ENCODE measurements at regions not wholly inside any gene's neighbourhood (a gene's known extent, or its start where the extent isn't known, plus 50 kb on each side); places are given as distances from the start of the nearest gene placed in this dataset.
"Not testable (repeated sequence)": the region's sequence is repeated elsewhere in the genome, so short reads cannot be mapped to it uniquely, and the experiment has no call there.

DNA sequence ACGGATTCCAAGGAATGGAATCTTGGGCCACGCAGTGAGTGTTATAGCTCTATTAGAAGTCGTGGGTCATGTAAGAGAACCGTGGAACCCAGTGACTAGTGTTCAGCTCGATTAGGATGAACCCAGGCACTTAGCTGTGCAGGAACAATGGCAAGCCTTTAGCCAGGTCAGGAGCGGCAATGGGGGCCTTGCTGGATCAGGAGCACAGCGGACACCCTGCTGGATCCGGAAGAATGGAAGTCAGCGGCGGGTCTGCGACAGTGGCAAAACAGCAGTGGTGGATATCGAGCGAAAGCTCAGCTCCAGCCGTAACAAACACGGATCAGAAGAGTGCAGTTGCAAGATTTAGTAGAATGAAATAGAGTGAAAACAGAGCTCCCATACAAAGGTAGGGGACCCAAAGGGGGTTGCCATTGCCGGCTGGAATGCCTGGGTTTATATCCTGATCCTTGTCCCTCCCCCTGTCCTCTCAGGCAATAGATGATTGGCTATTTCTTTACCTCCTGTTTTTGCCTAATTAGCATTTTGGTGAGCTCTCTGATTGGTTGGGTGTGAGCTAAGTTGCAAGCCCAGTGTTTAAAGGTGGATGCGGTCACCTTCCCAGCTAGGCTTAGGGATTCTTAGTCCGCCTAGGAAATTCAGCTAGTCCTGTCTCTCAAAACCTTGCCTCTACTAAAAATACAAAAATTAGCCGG lies 618.3 kb upstream of the CBLB start:
- DNase-seq, result not testable (repeated sequence)

- DNase-seq, result no peak
Observed at GRCh38 chr3:106488331-106488730, 619.5 kb upstream of the CBLB start.

- DNase-seq, result no peak
Observed at GRCh38 chr3:106491796-106492195, 623.0 kb upstream of the CBLB start.

GRCh38 chr3:106508331-106508893 lies 639.6 kb upstream of the CBLB start:
- DNase-seq, result no peak

- DNase-seq, result no peak
Observed at GRCh38 chr3:106510206-106510605, 641.4 kb upstream of the CBLB start.

- no peak for DNase-seq
Observed at GRCh38 chr3:106512846-106513245, 644.0 kb upstream of the CBLB start.

DNA sequence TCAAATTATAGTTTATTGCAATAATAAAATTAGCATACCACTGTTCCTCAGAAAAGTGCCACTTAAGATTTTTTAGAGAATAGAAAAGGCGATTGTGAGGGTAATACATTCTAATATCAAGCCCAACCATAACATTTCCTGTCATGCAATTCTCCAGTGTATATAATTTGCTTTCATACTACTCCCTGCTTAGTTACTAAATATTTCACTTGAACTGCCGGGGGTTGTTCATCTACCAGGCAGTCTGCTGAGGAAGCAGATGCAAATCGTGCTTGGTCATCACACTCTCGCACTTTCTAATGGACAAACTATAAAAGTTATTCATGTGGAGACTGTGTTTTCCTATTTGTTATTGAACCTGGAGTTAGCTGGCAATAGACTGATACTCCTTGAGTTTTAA lies 645.6 kb upstream of the CBLB start:
- DNase-seq, result no peak

DNA sequence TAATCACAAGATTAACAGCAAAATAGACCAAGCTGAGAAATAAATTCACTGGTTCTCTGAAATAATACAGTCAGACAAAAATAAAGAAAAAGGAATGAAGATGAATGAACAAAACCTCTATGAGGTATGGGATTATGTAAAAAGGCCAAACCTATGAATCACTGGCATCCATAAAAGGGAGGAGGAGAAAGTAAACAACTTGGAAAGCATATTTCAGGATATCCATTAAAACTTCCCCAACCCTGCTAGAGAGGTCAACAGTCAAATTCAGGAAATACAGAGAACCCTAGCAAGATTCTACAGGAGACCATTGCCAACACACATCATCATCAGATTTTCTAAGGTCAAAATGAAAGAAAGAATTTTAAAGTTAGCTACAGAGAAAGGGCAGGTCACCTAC lies 649.7 kb upstream of the CBLB start:
- no peak for DNase-seq

DNA sequence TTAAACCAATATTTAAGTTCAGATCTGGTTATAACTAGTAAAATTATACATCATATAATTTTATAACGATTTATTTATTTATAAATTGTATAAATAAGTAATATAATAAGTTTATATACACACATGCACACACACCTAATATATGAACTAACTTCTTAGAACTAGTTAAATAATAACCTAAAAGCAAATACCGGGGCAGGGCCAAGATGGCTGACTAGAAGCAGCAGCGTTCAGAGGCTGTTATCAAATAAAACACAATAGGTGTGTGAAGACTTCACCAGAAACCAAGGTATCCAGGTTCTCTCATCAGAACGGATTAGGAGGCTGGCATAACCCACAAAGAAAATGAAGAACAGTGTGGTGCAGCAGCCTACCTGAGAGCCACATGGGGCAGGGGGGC lies 653.6 kb upstream of the CBLB start:
- DNase-seq, result no peak

- no peak for DNase-seq
Observed at GRCh38 chr3:106528932-106529331, 660.1 kb upstream of the CBLB start.

GRCh38 chr3:106529738-106530137 lies 660.9 kb upstream of the CBLB start:
- DNase-seq, result no peak

DNA sequence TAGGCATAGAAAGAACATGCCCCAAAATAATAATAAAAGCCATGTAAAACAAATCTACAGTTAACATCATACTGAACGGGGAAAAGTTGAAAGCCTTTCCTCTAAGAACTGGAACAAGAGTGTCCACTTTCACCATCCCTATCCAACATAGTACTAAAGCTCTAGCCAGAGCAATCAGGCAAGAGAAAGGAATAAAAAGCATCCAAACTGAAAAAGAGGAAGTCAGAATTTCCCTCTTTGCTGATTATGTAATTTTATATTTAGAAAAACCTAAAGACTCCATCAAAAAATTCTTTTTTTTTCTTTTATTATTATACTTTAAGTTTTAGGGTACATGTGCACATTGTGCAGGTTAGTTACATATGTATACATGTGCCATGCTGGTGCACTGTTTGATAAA lies 661.6 kb upstream of the CBLB start:
- no peak for DNase-seq

GRCh38 chr3:106531771-106532329 lies 663.0 kb upstream of the CBLB start:
- not testable (repeated sequence) for DNase-seq

DNA sequence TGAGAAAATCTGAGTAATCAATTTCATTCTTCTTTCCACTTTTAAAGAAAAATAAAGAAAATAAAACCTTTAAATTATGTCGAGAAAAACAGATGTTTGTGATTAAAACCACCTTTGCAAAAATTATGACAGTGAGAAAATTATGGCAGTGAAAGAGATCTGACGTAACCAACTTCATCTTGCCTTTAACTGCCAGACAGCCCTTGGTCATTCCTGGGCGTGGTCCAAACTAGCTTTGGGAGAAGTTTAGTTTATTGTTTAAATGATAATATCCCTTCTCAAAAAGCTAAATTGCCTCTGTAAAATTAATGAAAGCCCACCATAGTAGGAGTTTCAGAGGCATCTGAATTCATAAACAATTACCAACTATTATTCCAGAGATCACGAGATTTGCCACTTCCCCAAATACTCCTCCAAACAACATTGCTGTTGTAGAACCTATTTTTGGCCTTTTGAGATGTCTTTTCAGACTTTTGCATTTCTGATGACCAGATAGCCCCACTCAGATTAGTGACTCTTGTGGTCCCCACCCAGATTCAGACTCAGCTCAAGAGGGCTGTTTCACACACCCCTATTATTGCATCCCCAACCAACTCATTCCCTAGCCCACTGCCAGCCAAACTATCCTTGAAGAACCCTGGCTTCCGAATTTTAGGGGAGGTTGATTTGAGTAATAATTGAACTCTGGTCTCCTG lies 664.4 kb upstream of the CBLB start:
- no peak for DNase-seq

DNA sequence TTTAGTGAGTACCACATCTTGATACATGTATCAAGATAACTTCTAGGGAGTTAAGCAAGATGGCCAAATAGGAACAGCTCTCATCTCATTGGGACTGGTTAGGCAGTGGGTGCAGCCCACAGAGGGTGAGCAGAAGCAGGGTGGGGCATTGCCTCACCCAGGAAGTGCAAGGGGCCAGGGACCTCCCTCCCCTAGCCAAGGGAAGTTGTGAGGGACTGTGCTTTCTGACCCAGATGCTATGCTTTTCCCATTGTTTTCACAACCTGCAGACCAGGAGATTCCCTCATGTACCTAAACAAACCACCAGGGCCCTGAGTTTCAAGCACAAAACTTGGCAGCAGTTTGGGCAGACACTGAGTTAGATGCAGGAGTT lies 665.0 kb upstream of the CBLB start:
- no peak for DNase-seq

DNA sequence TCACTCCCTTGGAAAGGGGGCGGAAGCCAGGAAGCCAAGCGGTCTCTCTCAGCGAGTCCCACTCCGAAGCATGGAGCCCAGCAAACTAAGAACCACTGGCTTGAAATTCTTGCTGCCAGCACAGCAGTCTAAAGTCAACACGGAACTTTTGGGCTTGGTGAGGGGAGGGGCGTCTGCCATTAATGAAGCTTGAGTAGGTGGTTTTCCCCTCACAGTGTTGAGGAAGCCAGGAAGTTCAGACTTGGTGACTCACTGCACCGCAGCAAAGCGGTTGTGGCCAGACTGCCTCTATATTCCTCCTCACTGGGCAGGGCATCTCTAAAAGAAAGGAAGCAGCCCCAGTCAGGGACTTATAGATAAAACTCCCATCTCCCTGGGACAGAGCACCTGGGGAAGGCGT lies 665.4 kb upstream of the CBLB start:
- peak; percentile 51 for DNase-seq

DNA sequence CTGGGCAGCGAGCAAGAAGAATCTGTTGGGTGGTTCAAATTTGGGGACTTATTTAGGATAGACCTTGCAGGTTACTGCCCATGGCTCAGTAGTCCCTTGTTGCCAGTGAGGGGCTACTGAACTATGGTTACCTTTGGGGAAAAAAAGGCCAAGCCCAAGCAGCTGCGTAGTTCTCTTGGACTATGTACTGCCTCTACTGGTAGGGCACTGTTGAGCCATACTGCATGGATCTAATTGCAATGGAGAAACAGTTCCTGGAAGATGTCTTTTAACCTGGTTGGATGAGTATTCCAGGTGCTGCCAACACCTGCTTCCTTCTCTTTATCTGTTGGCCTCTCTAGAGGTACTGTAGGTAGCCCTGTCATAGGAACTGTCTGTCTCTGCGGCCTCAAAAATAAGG lies 671.9 kb upstream of the CBLB start:
- no peak for DNase-seq

- DNase-seq, result no peak
Observed at GRCh38 chr3:106542101-106542769, 673.4 kb upstream of the CBLB start.

GRCh38 chr3:106552351-106553043 lies 683.7 kb upstream of the CBLB start:
- no peak for DNase-seq

GRCh38 chr3:106560451-106560966 lies 691.7 kb upstream of the CBLB start:
- DNase-seq, result no peak

- DNase-seq, result no peak
Observed at GRCh38 chr3:106566277-106566676, 697.5 kb upstream of the CBLB start.

DNA sequence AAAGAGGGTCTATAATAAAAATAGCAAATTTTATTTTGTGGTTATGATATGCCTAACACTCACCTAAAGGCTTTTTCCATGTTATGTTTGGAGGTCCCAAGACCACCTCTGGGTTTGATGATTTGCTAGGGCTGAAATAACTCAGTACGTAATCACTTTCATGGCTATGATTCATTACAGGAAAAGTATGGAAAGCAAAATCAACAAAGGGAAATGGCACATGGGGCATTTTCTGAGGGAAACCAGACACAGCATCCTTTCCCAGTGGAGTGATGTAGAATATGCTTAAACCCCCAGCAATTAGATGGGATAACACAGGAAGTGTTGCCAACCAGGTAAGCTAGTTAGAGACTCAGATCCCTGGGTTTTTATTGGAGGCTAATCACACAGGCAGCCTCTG lies 701.6 kb upstream of the CBLB start:
- no peak for DNase-seq

GRCh38 chr3:106573605-106574004 lies 704.8 kb upstream of the CBLB start:
- no peak for DNase-seq
